Right atrium auricular region (tissue), 2 donors: ENCODE measurements at regions not wholly inside any gene's neighbourhood (a gene's known extent, or its start where the extent isn't known, plus 50 kb on each side); places are given as distances from the start of the nearest gene placed in this dataset.

Source experiments
- DNase-seq: peaks from one replicate; pipeline ENCODE4 v3.0.0-alpha.2; 2019; ENCODE audit warnings: low spot score
- H3K27ac ChIP-seq, 2 donors: fragments of 200-600 bp; sonication (generic); 1 replicate in 1 of 2; 2 replicates in 1 of 2; pipeline ENCODE4 v1.5.1; 2016 to 2019
- H3K27me3 ChIP-seq, 2 donors: fragments of 200-600 bp; sonication (generic); one replicate each; pipeline versions ENCODE4 v1.5.1 to v1.6.0; 2017 to 2019
- H3K36me3 ChIP-seq: fragments of 200-600 bp; sonication (generic); one replicate; pipeline ENCODE4 v1.5.1; 2016
- H3K4me1 ChIP-seq, 2 donors: fragments of 200-600 bp; sonication (generic); one replicate each; pipeline versions ENCODE4 v1.5.1 to v1.6.0; 2017 to 2019
- H3K4me3 ChIP-seq, 2 donors: fragments of 200-600 bp; sonication (generic); 1 replicate in 1 of 2; 2 replicates in 1 of 2; pipeline ENCODE4 v1.5.1; 2017 to 2019; ENCODE audit warnings: mild to moderate bottlenecking in 1 of 2, moderate library complexity in 1 of 2
- H3K9me3 ChIP-seq, 2 donors: fragments of 200-600 bp; sonication (generic); one replicate each; pipeline ENCODE4 v1.5.1; 2019
- CTCF ChIP-seq, 2 donors: fragments of 200-600 bp; sonication (generic); IDR thresholded peaks; one replicate each; pipeline ENCODE4 v1.5.1; 2019; ENCODE audit warnings: antibody characterized with exemption in 2 of 2

- Histone ChIP-seq H3K9me3 (no peaks in the 10 kb centered on the region), H3K4me1 (no peaks in the 10 kb centered on the region), H3K27me3 (no peaks in the 10 kb centered on the region), H3K36me3 (no peaks in the 10 kb centered on the region), H3K27ac (no peak overlapping the region), H3K4me3 (no peak overlapping the region)
- DNase-seq = no peak
- no peak for TF ChIP-seq CTCF (IDR thresholded peaks at IDR 0.05)
These were observed 708.6 kb upstream of the KLHL1 start for GRCh38 chr13:70816853-70817252.

GRCh38 chr13:70814684-70815083 lies 706.4 kb upstream of the KLHL1 start:
- no peak for DNase-seq
- no peaks in the 10 kb centered on the region for H3K36me3 ChIP-seq
- H3K27ac ChIP-seq = no peak overlapping the region
- no peaks in the 10 kb centered on the region for H3K27me3 ChIP-seq
- H3K4me1 ChIP-seq = no peaks in the 10 kb centered on the region
- H3K4me3 ChIP-seq = no peak overlapping the region
- TF ChIP-seq CTCF (IDR thresholded peaks at IDR 0.05) = no peak
- H3K9me3 ChIP-seq = no peaks in the 10 kb centered on the region

GRCh38 chr13:70812481-70812880 lies 704.2 kb upstream of the KLHL1 start:
- Histone ChIP-seq H3K27me3 (no peaks in the 10 kb centered on the region), H3K4me1 (no peaks in the 10 kb centered on the region), H3K4me3 (no peak overlapping the region), H3K27ac (no peak overlapping the region), H3K36me3 (no peaks in the 10 kb centered on the region), H3K9me3 (no peaks in the 10 kb centered on the region)
- no peak for TF ChIP-seq CTCF (IDR thresholded peaks at IDR 0.05)
- no peak for DNase-seq

- no peak for DNase-seq
- H3K4me3 ChIP-seq = no peak overlapping the region
- no peaks in the 10 kb centered on the region for H3K27me3 ChIP-seq
- no peaks in the 10 kb centered on the region for H3K4me1 ChIP-seq
- H3K36me3 ChIP-seq = no peaks in the 10 kb centered on the region
- H3K27ac ChIP-seq = no peak overlapping the region
- no peak for TF ChIP-seq CTCF (IDR thresholded peaks at IDR 0.05)
- peaks cover 0 to 10% of the 10 kb centered on the region in 2 donors for H3K9me3 ChIP-seq
These were observed 701.3 kb upstream of the KLHL1 start for GRCh38 chr13:70809588-70809987.

- no peak for TF ChIP-seq CTCF (IDR thresholded peaks at IDR 0.05)
- H3K9me3 ChIP-seq = no peaks in the 10 kb centered on the region
- no peak overlapping the region for H3K4me3 ChIP-seq
- H3K36me3 ChIP-seq = no peaks in the 10 kb centered on the region
- no peaks in the 10 kb centered on the region for H3K27me3 ChIP-seq
- no peak overlapping the region for H3K27ac ChIP-seq
- no peaks in the 10 kb centered on the region for H3K4me1 ChIP-seq
- DNase-seq = no peak
These were observed 690.1 kb upstream of the KLHL1 start for GRCh38 chr13:70798385-70798784.

GRCh38 chr13:70795484-70795883 lies 687.2 kb upstream of the KLHL1 start:
- Histone ChIP-seq H3K27me3 (no peaks in the 10 kb centered on the region), H3K27ac (no peak overlapping the region), H3K36me3 (no peaks in the 10 kb centered on the region), H3K4me3 (no peak overlapping the region), H3K4me1 (no peaks in the 10 kb centered on the region), H3K9me3 (no peaks in the 10 kb centered on the region)
- DNase-seq = no peak
- no peak for TF ChIP-seq CTCF (IDR thresholded peaks at IDR 0.05)
